Panc1 (cell line): ENCODE measurements at regions not wholly inside any gene's neighbourhood (a gene's known extent, or its start where the extent isn't known, plus 50 kb on each side); places are given as distances from the start of the nearest gene placed in this dataset.

Experiments
- ATAC-seq: fragments of 200-7000 bp; cut with Tn5 transposase; 2 replicates; pipeline ENCODE4 v1.9.1; 2020; ENCODE audit warnings: mild to moderate bottlenecking, moderate library complexity
- BruUV-seq: library from RNA; stranded (reverse); fragments of 400-500 nt; replicated peaks from 2 replicates; lab custom pipeline; 2021; lab: Mats Ljungman, UMichigan
- CTCF ChIA-PET: fragments of 300-600 bp; sonication (Branson Sonifier 250); formaldehyde crosslinking; loops from one replicate; lab custom pipeline; 2022; ENCODE audit warnings: antibody characterized with exemption; lab: Charles Lee
- POLR2A ChIA-PET: fragments of 300-600 bp; sonication (Branson Sonifier 250); formaldehyde crosslinking; loops from one replicate; lab custom pipeline; 2022; ENCODE audit warnings: antibody characterized with exemption; lab: Charles Lee
- DNase-seq: peaks from one replicate; pipeline ENCODE4 v3.0.0-alpha.2; 2010; ENCODE audit warnings: low read depth, low spot score
- H3K27ac ChIP-seq: 2 replicates; pipeline ENCODE4 v1.5.1; 2011; ENCODE audit warnings: mild to moderate bottlenecking, low read length, inconsistent platforms
- H3K27me3 ChIP-seq: fragments of 200-500 bp; sonication (Bioruptor generic); 2 replicates; pipeline ENCODE4 v1.6.0; 2014; ENCODE audit warnings: low read length, inconsistent platforms; ENCODE audit not compliant: control insufficient read depth, insufficient read depth
- H3K36me3 ChIP-seq: fragments of 200-500 bp; sonication (Bioruptor generic); 2 replicates; pipeline ENCODE4 v1.5.1; 2014; ENCODE audit warnings: inconsistent platforms, mild to moderate bottlenecking, low read length, moderate library complexity; ENCODE audit not compliant: control insufficient read depth, insufficient read depth
- H3K4me1 ChIP-seq: 2 replicates; pipeline ENCODE4 v1.5.1; 2011; ENCODE audit warnings: inconsistent platforms, mild to moderate bottlenecking, low read length, moderate library complexity; ENCODE audit not compliant: control insufficient read depth, insufficient read depth
- H3K4me3 ChIP-seq, 2 experiments: 2 replicates each; pipeline ENCODE4 v1.5.1; 2011 to 2012; ENCODE audit warnings: low read depth in 2 of 2, low read length in 2 of 2, mild to moderate bottlenecking in 2 of 2, inconsistent platforms in 1 of 2, moderate library complexity in 1 of 2
- H3K9me3 ChIP-seq: fragments of 200-500 bp; sonication (Bioruptor generic); 2 replicates; pipeline ENCODE4 v1.5.1; 2014; ENCODE audit warnings: low read depth, mild to moderate bottlenecking, inconsistent platforms, low read length, moderate library complexity; ENCODE audit not compliant: control insufficient read depth, insufficient read depth
- POLR2AphosphoS5 ChIP-seq: IDR thresholded peaks from 2 replicates; pipeline ENCODE4 v1.6.1; 2012; ENCODE audit warnings: mild to moderate bottlenecking, low read depth, low read length, moderate library complexity
- SIN3A ChIP-seq: IDR thresholded peaks from 2 replicates; pipeline ENCODE4 v1.6.1; 2012; ENCODE audit warnings: low read depth, mild to moderate bottlenecking, low read length, moderate library complexity, borderline replicate concordance; ENCODE audit not compliant: insufficient read depth
- TCF7L2 ChIP-seq: IDR thresholded peaks from 2 replicates; pipeline ENCODE4 v1.6.1; 2011; ENCODE audit warnings: mild to moderate bottlenecking, low read depth, low read length, inconsistent platforms
- in situ Hi-C: cut with HindIII; loops from 2 replicates; pipeline ENCODE4 v1.10.0; 2016; ENCODE audit warnings: low sequenced_read_pairs, low pct_unique_long_range_greater_than_20kb
- intact Hi-C: fragments of 100-400 bp; cut with micrococcal nuclease; formaldehyde crosslinking; loops from one replicate; pipeline ENCODE4 v1.10.0; 2022; ENCODE audit not compliant: unreplicated experiment
- TF ChIP-seq, protein P1 (sequence below), 2 experiments: IDR thresholded peaks; 2 replicates each; pipeline ENCODE4 v1.6.1; 2011 to 2012; ENCODE audit warnings: low read depth in 2 of 2, control low read depth in 1 of 2, low read length in 1 of 2, mild to moderate bottlenecking in 1 of 2, moderate library complexity in 1 of 2; ENCODE audit not compliant: insufficient read depth in 1 of 2
- TF ChIP-seq, protein P2 (sequence below): fragments of 450-650 bp; IDR thresholded peaks from 2 replicates; pipeline ENCODE4 v1.5.1; 2017; ENCODE audit warnings: mild to moderate bottlenecking

DNA sequence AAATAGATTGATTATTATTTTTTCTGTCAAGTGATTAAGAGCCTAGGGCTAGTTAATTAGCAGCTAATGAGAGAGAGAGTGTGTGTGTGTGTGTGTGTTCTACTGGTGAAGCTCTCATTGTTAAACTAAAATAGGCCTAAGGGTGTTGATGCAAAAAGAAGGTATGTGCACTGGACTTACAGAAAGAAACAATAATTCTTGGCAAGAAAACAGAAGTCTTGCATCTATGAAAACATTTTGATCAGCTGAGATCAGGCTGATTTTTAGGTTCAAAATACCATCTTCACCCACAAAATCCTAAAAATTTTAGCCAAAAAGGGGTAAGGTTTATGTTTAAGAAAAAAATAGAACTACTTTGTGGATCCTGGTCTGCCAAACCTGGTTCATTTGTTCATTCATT lies 106.5 kb downstream of the POSTN start:
- Histone ChIP-seq H3K36me3 (no peaks in the 10 kb centered on the region), H3K27ac (no peak overlapping the region), H3K4me3 (no peak overlapping the region), H3K4me1 (no peaks in the 10 kb centered on the region), H3K9me3 (no peaks in the 10 kb centered on the region), H3K27me3 (no peaks in the 10 kb centered on the region)
- no peak for ATAC-seq
- CTCF ChIA-PET = no interaction called here
- no TSS peak for BruUV-seq
- intact Hi-C loops = no loop called here
- POLR2A ChIA-PET = no interaction called here
- in situ Hi-C loops = no loop called here
- TF ChIP-seq, protein P1, sequence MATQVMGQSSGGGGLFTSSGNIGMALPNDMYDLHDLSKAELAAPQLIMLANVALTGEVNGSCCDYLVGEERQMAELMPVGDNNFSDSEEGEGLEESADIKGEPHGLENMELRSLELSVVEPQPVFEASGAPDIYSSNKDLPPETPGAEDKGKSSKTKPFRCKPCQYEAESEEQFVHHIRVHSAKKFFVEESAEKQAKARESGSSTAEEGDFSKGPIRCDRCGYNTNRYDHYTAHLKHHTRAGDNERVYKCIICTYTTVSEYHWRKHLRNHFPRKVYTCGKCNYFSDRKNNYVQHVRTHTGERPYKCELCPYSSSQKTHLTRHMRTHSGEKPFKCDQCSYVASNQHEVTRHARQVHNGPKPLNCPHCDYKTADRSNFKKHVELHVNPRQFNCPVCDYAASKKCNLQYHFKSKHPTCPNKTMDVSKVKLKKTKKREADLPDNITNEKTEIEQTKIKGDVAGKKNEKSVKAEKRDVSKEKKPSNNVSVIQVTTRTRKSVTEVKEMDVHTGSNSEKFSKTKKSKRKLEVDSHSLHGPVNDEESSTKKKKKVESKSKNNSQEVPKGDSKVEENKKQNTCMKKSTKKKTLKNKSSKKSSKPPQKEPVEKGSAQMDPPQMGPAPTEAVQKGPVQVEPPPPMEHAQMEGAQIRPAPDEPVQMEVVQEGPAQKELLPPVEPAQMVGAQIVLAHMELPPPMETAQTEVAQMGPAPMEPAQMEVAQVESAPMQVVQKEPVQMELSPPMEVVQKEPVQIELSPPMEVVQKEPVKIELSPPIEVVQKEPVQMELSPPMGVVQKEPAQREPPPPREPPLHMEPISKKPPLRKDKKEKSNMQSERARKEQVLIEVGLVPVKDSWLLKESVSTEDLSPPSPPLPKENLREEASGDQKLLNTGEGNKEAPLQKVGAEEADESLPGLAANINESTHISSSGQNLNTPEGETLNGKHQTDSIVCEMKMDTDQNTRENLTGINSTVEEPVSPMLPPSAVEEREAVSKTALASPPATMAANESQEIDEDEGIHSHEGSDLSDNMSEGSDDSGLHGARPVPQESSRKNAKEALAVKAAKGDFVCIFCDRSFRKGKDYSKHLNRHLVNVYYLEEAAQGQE (IDR thresholded peaks at IDR 0.05; ENCODE audit: insufficient read depth in 1 of 2, low read depth in 2 of 2, low read length in 1 of 2) = no peak
- TF ChIP-seq TCF7L2 (no peak), SIN3A (no peak), POLR2AphosphoS5 (no peak)
- TF ChIP-seq, protein P2, sequence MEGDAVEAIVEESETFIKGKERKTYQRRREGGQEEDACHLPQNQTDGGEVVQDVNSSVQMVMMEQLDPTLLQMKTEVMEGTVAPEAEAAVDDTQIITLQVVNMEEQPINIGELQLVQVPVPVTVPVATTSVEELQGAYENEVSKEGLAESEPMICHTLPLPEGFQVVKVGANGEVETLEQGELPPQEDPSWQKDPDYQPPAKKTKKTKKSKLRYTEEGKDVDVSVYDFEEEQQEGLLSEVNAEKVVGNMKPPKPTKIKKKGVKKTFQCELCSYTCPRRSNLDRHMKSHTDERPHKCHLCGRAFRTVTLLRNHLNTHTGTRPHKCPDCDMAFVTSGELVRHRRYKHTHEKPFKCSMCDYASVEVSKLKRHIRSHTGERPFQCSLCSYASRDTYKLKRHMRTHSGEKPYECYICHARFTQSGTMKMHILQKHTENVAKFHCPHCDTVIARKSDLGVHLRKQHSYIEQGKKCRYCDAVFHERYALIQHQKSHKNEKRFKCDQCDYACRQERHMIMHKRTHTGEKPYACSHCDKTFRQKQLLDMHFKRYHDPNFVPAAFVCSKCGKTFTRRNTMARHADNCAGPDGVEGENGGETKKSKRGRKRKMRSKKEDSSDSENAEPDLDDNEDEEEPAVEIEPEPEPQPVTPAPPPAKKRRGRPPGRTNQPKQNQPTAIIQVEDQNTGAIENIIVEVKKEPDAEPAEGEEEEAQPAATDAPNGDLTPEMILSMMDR = no peak
- DNase-seq = no peak

- H3K9me3 ChIP-seq = no peaks in the 10 kb centered on the region
- TF ChIP-seq TCF7L2 (no peak), SIN3A (no peak), POLR2AphosphoS5 (no peak)
- TF ChIP-seq, protein P1 (IDR thresholded peaks at IDR 0.05; ENCODE audit: insufficient read depth in 1 of 2, low read depth in 2 of 2, low read length in 1 of 2) = no peak
- TF ChIP-seq, protein P2 = no peak
- H3K27ac ChIP-seq = no peak overlapping the region
- H3K27me3 ChIP-seq = no peaks in the 10 kb centered on the region
- no peaks in the 10 kb centered on the region for H3K4me1 ChIP-seq
- no TSS peak for BruUV-seq
- ChIA-PET POLR2A (no interaction called here), CTCF (no interaction called here)
- in situ Hi-C loops = no loop called here
- no peak for ATAC-seq
- no peaks in the 10 kb centered on the region for H3K36me3 ChIP-seq
- no peak overlapping the region for H3K4me3 ChIP-seq
- intact Hi-C loops = no loop called here
- DNase-seq = no peak
These were observed 106.9 kb downstream of the POSTN start for GRCh38 chr13:37491661-37492060.
